Peyer's patch (tissue), 4 donors: ENCODE measurements at regions not wholly inside any gene's neighbourhood (a gene's known extent, or its start where the extent isn't known, plus 50 kb on each side); places are given as distances from the start of the nearest gene placed in this dataset.

ENCODE experiments used
- CTCF ChIP-seq, 6 experiments: fragments of 450-650 bp in 4 of 6; fragments of 200-600 bp in 2 of 6; sonication (generic) in 1 of 6; IDR thresholded peaks; one replicate each; pipeline ENCODE4 v1.5.1; 2017 to 2019; ENCODE audit warnings: antibody characterized with exemption in 6 of 6, mild to moderate bottlenecking in 3 of 6, moderate library complexity in 1 of 6
- POLR2A ChIP-seq, 2 donors: fragments of 450-650 bp; IDR thresholded peaks; one replicate each; pipeline ENCODE4 v1.5.1; 2017; ENCODE audit warnings: antibody characterized with exemption in 2 of 2, mild to moderate bottlenecking in 2 of 2, moderate library complexity in 2 of 2

- TF ChIP-seq POLR2A (IDR thresholded peaks at IDR 0.05) (no peak), CTCF (IDR thresholded peaks at IDR 0.05) (no peak)
These were observed 374.1 kb downstream of the ELAVL2 start for GRCh38 chr9:23451802-23452418.
